DOHH2 (cell line): ENCODE measurements at regions not wholly inside any gene's neighbourhood (a gene's known extent, or its start where the extent isn't known, plus 50 kb on each side); places are given as distances from the start of the nearest gene placed in this dataset.

Experiments used
- H3F3A ChIP-seq: fragments of 200-600 bp; sonication (generic), shearing (Covaris generic); 2 replicates; pipeline ENCODE4 v1.6.0; 2016; ENCODE audit warnings: antibody characterized with exemption, mild to moderate bottlenecking; ENCODE audit not compliant: control insufficient read depth, insufficient read depth
- H3K27ac ChIP-seq: fragments of 200-600 bp; sonication (generic); 2 replicates; pipeline ENCODE4 v1.5.1; 2014; ENCODE audit warnings: low read depth, mild to moderate bottlenecking, low read length, moderate library complexity
- H3K27me3 ChIP-seq: fragments of 200-600 bp; sonication (generic); 2 replicates; pipeline ENCODE4 v1.6.1; 2014; ENCODE audit warnings: mild to moderate bottlenecking, low read length, mixed read lengths; ENCODE audit not compliant: control insufficient read depth
- H3K36me3 ChIP-seq: fragments of 200-600 bp; sonication (generic); 2 replicates; pipeline ENCODE4 v1.6.1; 2014; ENCODE audit warnings: mild to moderate bottlenecking, low read length, moderate library complexity, mixed read lengths; ENCODE audit not compliant: control insufficient read depth
- H3K4me1 ChIP-seq: fragments of 200-600 bp; sonication (generic); 2 replicates; pipeline ENCODE4 v1.6.1; 2014; ENCODE audit warnings: mild to moderate bottlenecking, low read length, mixed read lengths; ENCODE audit not compliant: control insufficient read depth
- H3K4me2 ChIP-seq: fragments of 200-600 bp; sonication (generic); 2 replicates; pipeline ENCODE4 v1.6.0; 2014; ENCODE audit warnings: mild to moderate bottlenecking, low read length, moderate library complexity
- H3K4me3 ChIP-seq: fragments of 200-600 bp; sonication (generic); 2 replicates; pipeline ENCODE4 v1.5.1; 2014; ENCODE audit warnings: mild to moderate bottlenecking, low read length, mixed read lengths
- H3K79me2 ChIP-seq: fragments of 200-600 bp; sonication (generic); 2 replicates; pipeline ENCODE4 v1.6.1; 2014; ENCODE audit warnings: mild to moderate bottlenecking, low read length, mixed read lengths; ENCODE audit not compliant: control insufficient read depth
- H3K9me2 ChIP-seq: fragments of 200-600 bp; sonication (generic); replicated peaks from 2 replicates; pipeline ENCODE4 v1.6.1; 2014; ENCODE audit warnings: mild to moderate bottlenecking, low read length, mixed read lengths; ENCODE audit not compliant: control insufficient read depth
- H3K9me3 ChIP-seq: fragments of 200-600 bp; sonication (generic); 2 replicates; pipeline ENCODE4 v1.6.1; 2014; ENCODE audit warnings: antibody characterized with exemption, low read length, mixed read lengths; ENCODE audit not compliant: control insufficient read depth, insufficient read depth
- H4K20me1 ChIP-seq: fragments of 200-600 bp; sonication (generic); 2 replicates; pipeline ENCODE4 v1.6.0; 2014; ENCODE audit warnings: low read depth, mild to moderate bottlenecking, antibody characterized with exemption, low read length, moderate library complexity; ENCODE audit not compliant: control insufficient read depth, insufficient read depth
- EZH2phosphoT487 ChIP-seq: fragments of 200-600 bp; sonication (generic); IDR thresholded peaks from 2 replicates; pipeline ENCODE4 v1.6.1; 2017; ENCODE audit warnings: borderline replicate concordance, mild to moderate bottlenecking, antibody characterized with exemption, low read length, moderate library complexity, mixed read lengths
- TF ChIP-seq, protein P1 (sequence below): fragments of 200-600 bp; sonication (generic); IDR thresholded peaks from one replicate; pipeline ENCODE4 v1.5.1; 2014; ENCODE audit warnings: antibody characterized with exemption, mild to moderate bottlenecking, low read depth, low read length; ENCODE audit not compliant: poor library complexity, severe bottlenecking

DNA sequence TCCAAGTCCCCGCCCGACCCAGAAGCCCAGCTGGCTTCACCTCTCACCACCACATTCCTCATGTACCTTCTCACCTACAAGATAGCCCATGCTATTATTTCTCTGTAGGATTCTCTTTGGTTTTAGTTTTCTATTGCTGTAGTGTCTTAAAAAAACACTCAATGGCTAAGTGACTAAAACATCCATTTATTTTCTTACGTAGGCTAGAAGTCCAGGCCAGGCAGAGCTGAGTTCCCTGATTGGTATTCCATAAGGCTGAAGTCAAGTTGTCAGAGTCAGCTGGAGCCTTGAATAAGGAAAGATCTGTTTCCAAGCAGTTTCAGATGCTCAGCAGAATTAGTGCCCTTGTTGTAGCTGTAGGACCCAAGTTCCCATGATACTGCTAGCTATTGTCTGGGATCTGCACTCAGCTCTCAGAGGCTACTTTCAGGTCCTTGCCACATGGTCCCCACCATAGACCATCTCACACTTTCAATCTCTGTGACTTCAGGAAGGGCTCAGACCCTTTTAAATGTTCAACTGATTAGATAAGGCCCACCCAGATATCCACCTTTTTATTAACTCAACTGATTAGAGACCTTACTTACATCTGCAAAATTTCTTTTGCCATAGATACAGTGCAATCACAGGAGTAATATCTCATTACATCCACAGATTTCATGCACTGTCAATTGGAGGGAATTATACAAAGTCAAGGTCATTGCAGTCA lies 371.0 kb downstream of the TGFB2 start:
- H4K20me1 ChIP-seq = no peaks in the 10 kb centered on the region
- TF ChIP-seq EZH2phosphoT487 = no peak
- TF ChIP-seq, protein P1, sequence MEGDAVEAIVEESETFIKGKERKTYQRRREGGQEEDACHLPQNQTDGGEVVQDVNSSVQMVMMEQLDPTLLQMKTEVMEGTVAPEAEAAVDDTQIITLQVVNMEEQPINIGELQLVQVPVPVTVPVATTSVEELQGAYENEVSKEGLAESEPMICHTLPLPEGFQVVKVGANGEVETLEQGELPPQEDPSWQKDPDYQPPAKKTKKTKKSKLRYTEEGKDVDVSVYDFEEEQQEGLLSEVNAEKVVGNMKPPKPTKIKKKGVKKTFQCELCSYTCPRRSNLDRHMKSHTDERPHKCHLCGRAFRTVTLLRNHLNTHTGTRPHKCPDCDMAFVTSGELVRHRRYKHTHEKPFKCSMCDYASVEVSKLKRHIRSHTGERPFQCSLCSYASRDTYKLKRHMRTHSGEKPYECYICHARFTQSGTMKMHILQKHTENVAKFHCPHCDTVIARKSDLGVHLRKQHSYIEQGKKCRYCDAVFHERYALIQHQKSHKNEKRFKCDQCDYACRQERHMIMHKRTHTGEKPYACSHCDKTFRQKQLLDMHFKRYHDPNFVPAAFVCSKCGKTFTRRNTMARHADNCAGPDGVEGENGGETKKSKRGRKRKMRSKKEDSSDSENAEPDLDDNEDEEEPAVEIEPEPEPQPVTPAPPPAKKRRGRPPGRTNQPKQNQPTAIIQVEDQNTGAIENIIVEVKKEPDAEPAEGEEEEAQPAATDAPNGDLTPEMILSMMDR = no peak
- H3K9me2 ChIP-seq = no peaks in the 10 kb centered on the region
- no peaks in the 10 kb centered on the region for H3K4me1 ChIP-seq
- H3K27ac ChIP-seq = no peak overlapping the region
- H3K4me2 ChIP-seq = no peak overlapping the region
- H3K36me3 ChIP-seq = no peaks in the 10 kb centered on the region
- no peaks in the 10 kb centered on the region for H3K79me2 ChIP-seq
- H3K27me3 ChIP-seq = no peaks in the 10 kb centered on the region
- no peaks in the 10 kb centered on the region for H3F3A ChIP-seq
- no peaks in the 10 kb centered on the region for H3K9me3 ChIP-seq
- no peak overlapping the region for H3K4me3 ChIP-seq

DNA sequence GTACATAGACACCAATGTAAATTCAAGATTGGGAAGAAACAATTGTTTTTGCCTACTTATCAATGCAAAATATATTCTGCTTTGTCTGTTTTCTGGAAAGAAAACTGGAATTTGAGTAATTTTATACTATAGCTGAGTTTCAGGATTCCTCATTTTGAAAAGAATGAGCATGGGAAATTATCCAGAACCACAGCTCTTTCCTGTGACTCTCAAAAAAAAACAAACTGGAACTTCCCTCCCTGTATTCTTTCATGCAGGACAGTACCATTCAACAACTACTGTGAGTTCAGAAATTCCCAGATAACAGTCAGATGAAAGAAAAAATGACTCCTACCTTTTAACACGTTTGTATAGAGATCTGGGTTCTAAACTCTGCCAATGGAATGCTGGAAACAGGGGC lies 372.4 kb downstream of the TGFB2 start:
- Histone ChIP-seq H4K20me1 (no peaks in the 10 kb centered on the region), H3K79me2 (no peaks in the 10 kb centered on the region), H3K9me3 (no peaks in the 10 kb centered on the region), H3F3A (no peaks in the 10 kb centered on the region), H3K4me1 (no peaks in the 10 kb centered on the region), H3K27me3 (no peaks in the 10 kb centered on the region), H3K4me3 (no peak overlapping the region), H3K9me2 (no peaks in the 10 kb centered on the region), H3K4me2 (no peak overlapping the region), H3K36me3 (no peaks in the 10 kb centered on the region), H3K27ac (no peak overlapping the region)
- TF ChIP-seq, protein P1 = no peak
- no peak for TF ChIP-seq EZH2phosphoT487

DNA sequence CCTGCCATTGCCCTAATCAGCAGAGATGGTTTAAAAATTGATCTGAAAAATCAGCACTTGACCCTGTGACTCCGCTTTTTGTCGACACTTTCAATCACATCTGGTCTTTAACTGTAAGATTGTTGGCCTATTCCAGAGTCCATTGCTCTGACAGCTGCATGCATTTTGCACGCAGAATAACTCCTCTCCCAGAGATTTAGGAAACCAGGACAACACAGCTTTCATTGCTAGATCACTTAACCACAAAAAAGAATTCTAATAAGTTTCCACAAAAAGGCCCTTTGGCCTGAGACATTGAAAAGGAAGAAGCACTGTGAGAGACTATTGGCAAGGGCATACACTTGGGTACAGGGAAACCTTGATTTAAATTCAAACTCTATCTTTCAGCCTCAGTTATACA lies 373.1 kb downstream of the TGFB2 start:
- H3K27me3 ChIP-seq = no peaks in the 10 kb centered on the region
- H3K79me2 ChIP-seq = no peaks in the 10 kb centered on the region
- H4K20me1 ChIP-seq = no peaks in the 10 kb centered on the region
- TF ChIP-seq, protein P1 = no peak
- TF ChIP-seq EZH2phosphoT487 = no peak
- H3F3A ChIP-seq = no peaks in the 10 kb centered on the region
- no peak overlapping the region for H3K27ac ChIP-seq
- H3K4me3 ChIP-seq = no peak overlapping the region
- no peaks in the 10 kb centered on the region for H3K9me3 ChIP-seq
- H3K4me1 ChIP-seq = no peaks in the 10 kb centered on the region
- H3K4me2 ChIP-seq = no peak overlapping the region
- no peaks in the 10 kb centered on the region for H3K36me3 ChIP-seq
- H3K9me2 ChIP-seq = no peaks in the 10 kb centered on the region
